Choroid plexus epithelial cell (primary cell): ENCODE measurements at regions not wholly inside any gene's neighbourhood (a gene's known extent, or its start where the extent isn't known, plus 50 kb on each side); places are given as distances from the start of the nearest gene placed in this dataset.
A peak's percentile ranks its signal among the peaks of the same experiment; 100 is the strongest.

Experiments used
- DNase-seq: peaks from one replicate; pipeline ENCODE4 v3.0.0-alpha.2; 2010; ENCODE audit warnings: low read depth
- H3K4me3 ChIP-seq: 2 replicates; pipeline ENCODE4 v1.5.1; 2011; ENCODE audit warnings: low read depth, mild to moderate bottlenecking, control low read depth, low read length, moderate library complexity
- CTCF ChIP-seq: conservative IDR thresholded peaks from 2 replicates; pipeline ENCODE4 v1.5.1; 2011; ENCODE audit warnings: low read depth, mild to moderate bottlenecking, control low read depth, inconsistent platforms, low read length, moderate library complexity

- no peak overlapping the region for H3K4me3 ChIP-seq
- no peak for TF ChIP-seq CTCF
- DNase-seq = no peak
These were observed 157.5 kb upstream of the FGGY start for GRCh38 chr1:59139396-59139795.

- H3K4me3 ChIP-seq = no peak overlapping the region
- TF ChIP-seq CTCF = no peak
- no peak for DNase-seq
These were observed 155.5 kb upstream of the FGGY start for GRCh38 chr1:59141267-59141863.

GRCh38 chr1:59142311-59143132, 154.4 kb upstream of the FGGY start:
- DNase-seq = no peak
- TF ChIP-seq CTCF = no peak
- H3K4me3 ChIP-seq = no peak overlapping the region

GRCh38 chr1:59143133-59143487, 153.8 kb upstream of the FGGY start:
- H3K4me3 ChIP-seq = no peak overlapping the region
- no peak for TF ChIP-seq CTCF
- peak; percentile 85 for DNase-seq

- H3K4me3 ChIP-seq = no peak overlapping the region
- no peak for DNase-seq
- no peak for TF ChIP-seq CTCF
These were observed 153.1 kb upstream of the FGGY start for GRCh38 chr1:59143811-59144210.

GRCh38 chr1:59144959-59145358, 151.9 kb upstream of the FGGY start:
- H3K4me3 ChIP-seq = no peak overlapping the region
- TF ChIP-seq CTCF = no peak
- DNase-seq = no peak

- no peak for DNase-seq
- no peak for TF ChIP-seq CTCF
- H3K4me3 ChIP-seq = no peak overlapping the region
These were observed 150.8 kb upstream of the FGGY start for GRCh38 chr1:59146056-59146455.
